NCI-H446 (cell line): ENCODE measurements at regions not wholly inside any gene's neighbourhood (a gene's known extent, or its start where the extent isn't known, plus 50 kb on each side); places are given as distances from the start of the nearest gene placed in this dataset.
A peak's percentile ranks its signal among the peaks of the same experiment; 100 is the strongest.

Source experiments
- DNase-seq, 2 experiments: peaks; one replicate each; lab custom pipeline; 2025; lab: John Stamatoyannopoulos, UW

DNA sequence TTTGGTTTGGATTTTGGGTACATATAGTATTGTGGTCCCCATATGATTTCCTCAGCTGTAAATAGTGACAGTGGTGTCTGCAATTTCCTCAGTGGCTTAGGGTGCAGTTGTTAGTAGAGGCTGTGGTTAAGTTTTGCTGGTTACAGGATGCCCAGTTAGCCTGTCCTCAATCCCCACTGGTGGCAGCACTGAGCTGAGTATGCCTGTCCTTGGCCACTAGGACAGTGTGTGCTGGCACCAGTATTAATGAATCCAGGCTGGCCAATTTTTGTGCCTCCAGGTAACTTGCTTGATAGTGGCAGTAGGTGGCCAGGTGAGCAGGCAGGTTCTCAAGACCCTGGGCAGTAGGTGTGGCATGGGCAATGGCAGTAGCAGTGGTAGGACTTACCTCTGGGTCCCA is 973.1 kb downstream of the TMEM182 start:
- no peak for DNase-seq

DNA sequence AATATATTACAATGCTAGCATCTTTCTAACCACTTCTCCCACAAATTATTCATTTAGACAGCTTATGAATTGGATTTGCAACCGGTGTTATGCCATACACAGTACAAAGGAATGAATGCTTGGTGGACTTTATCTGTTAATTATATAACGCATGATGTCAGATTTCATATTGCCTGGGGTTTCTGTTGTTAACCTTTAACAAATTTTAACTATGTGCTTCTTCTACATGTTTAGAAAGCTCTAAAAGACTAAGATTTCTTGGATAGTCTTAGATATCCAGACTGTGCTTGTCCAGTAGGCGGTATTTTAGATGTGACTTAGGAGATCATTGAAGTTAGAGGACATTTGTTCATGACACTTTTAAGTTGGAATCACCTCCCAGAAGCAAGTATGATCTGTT is 976.3 kb downstream of the TMEM182 start:
- DNase-seq, result no peak

DNA sequence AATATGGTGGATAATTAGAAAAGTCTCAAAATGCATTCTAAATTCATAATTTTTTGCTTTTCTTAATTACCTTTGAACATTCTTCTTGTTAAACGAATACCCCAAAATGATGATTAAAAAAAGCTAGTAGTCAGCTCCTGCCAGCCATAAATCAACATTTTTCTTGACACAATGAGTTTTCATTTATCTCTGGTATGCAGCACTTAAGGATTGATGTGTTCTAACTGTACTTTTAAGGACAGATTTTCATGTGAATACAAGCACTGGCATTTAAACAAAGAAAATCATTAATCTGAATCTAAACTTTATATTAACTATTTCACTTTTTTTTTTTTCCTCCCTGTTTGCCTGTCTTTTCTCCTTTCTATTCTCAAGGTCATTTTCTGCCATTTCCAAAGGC is 976.8 kb downstream of the TMEM182 start:
- DNase-seq, result no peak

DNA sequence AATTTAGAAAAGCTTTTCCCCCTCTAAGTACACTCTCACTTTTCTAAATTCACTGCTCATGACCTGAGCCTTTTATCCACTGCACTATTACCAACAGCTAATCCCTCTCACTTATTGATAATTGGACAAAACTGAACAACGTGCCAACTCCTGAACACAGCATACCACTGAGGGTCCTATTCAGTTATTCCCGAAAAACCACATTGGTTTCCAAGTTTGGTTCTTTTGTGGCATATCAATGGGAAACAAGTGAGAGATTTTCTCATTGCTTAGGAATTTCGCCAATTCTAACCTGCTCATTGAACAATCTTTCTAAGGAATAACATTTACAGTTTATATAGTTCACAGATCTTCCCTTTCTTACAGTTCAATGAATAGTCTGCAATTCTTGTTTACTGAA is 977.4 kb downstream of the TMEM182 start:
- no peak for DNase-seq

GRCh38 chr2:103739921-103740320 is 978.1 kb downstream of the TMEM182 start:
- no peak for DNase-seq

DNA sequence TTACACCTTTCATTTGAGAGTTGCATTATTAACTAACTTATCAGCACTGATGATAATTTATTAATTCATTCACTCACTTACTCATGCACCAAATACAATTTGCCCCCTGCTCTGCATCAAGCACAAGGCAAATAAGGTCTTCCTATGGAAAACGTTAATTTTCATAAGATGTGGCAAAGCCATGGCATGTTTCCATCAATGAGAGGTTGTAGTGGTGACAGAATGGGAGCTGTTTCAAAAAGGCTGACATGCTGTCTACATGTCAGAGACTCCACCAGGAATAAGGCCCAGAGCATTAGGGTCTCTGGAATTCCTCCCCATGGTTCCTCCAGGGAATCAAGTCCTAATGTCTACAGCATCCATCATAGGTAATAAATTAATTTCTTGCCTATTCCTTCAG is 978.8 kb downstream of the TMEM182 start:
- no peak for DNase-seq

DNA sequence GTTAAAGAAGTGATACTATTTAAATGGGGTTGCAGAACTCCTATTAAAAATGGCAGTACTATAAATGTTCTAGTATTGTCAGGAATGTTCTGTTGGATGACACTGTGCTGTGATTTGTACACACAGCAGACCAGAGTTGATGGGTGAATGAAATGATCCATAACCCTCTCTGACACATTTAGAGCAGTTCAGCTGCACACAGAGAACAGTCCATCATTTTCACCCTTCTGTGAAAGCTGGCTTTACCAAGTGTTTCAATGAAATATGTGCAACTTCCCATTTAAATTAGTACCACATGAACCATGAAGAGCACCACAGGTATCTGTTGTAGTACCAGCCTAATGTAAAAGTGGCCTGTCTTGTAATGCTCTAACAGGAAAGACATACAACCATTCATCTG is 981.4 kb downstream of the TMEM182 start:
- no peak for DNase-seq

- no peak for DNase-seq
Measured at GRCh38 chr2:103754530-103754929, 992.7 kb downstream of the TMEM182 start.

GRCh38 chr2:103773884-103774283 is 1012.1 kb downstream of the TMEM182 start:
- DNase-seq, result no peak

DNA sequence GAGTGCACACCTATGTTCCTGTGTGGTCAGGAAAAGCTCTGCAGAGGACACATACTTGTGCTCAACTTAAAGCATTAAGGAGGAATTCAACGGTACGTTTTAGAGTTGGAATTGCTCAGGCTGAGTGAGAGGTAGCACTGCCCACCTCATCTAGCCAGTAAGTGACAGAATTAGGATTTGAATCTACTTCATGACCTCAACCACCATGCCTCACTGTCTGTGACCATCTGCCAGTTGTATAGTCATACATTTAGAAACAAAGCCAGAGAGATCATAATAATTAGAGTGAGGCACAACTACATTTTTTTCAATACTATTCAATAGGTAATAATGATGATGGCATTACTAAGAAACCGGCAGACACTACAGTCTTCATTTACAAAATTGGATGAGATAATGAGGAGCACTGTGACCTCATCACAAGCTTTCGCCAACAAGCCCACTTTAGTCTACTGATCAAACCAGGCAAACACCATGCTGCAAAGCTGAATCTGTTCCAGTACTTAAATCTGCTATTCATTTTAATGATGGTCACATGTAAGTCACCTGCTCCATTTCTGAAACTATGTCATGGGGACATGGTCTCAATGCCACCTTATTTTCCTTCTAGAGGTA is 1018.4 kb downstream of the TMEM182 start:
- no peak for DNase-seq

DNA sequence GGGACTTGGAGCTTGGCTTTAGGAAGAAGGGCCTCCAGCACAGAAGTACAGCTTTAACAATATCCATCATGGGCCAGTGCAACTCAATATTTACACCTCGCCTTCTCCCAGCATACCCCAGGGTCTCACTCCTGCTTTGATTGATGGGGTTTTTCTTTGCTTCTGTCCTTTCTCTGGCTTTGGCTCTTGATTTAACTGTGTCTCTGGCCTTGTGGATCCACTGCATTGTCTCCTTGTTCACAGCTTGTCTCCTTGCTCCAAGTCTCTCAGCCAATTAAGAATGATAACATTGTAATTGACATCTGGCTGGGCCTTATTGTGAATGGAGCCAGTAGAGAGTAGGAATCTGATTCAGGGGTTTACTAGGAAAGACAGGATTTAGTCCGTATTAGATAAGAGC is 1019.5 kb downstream of the TMEM182 start:
- DNase-seq, result peak in 1 of 2 experiments; percentile 28

DNA sequence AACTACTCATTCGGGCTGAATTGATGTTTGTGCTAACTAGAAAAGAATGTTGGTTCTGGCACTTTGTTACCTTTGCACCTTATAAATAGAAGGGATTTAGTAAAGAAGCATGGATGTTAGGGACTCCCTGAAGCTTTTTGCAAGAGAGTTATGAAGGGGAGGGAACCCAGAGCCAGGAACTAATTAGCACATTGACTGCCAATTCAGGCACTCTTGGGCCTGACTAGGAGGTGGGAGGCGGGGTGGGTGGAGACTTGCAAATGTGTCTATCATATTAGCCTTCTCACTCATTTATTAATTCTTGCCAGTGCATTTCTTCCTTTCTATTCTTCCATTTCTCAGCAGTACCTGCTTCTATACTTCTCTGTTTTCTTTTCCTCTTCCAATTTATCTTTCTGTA is 1022.4 kb downstream of the TMEM182 start:
- peak in 1 of 2 experiments; percentile 34 for DNase-seq

DNA sequence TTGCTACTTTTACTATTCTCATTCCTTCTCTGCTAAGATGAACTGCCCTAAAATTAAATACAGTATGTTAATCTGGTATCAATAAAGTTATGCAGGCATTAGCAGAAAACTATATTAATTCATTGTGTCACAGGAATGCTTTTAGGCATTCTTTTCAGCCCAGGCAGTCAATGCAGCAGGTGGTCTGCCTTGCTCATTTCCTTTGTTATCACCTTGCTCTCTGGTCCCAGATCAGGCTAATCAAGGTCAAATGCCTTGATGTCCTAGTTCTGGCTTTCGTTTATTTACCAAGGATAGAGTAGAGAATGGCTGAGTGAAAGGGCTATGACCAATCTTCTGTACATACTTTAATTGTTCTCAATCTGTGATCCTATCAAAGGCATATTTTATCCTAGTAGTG is 1023.6 kb downstream of the TMEM182 start:
- DNase-seq, result no peak

DNA sequence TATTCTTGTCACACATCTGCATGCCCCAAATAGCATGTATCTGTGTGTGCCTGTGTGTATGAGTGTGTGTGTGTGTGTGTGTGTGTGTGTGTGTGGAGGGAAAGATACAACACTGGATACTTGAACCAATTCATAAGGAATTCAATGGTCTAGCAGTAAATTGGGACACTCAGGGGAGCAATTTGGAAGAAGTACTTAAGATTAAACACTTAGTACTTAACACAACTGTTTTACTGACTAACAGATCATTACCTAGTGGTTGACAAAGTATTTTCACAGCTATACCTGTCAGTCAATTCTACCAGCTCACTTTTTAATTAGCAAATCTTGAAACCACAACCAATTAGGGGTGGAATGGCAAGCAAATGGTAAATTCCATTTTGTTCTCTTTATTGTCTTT is 1024.1 kb downstream of the TMEM182 start:
- no peak for DNase-seq

DNA sequence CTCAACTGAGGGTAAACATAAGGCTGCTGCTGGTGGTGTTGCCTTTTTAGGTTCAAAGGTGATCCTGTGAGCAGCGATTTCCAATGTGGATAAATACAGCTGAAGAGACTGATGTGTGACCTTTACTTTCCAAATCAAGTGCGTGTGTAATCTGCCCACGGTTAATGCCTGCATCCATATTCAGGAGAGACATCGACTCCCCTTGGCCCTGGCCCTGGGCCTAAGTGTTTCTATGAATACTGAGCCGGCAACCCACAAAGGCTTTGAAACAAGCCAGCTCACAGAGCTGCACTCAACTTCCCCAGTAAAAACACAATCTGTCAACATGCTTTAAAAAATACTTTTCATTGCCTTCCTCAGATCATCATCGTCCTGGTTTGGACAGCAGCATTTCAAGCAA is 1026.6 kb downstream of the TMEM182 start:
- DNase-seq, result peak in 1 of 2 experiments; percentile 71

- peak in 1 of 2 experiments; percentile 71 for DNase-seq
Measured at GRCh38 chr2:103788951-103789350, 1027.1 kb downstream of the TMEM182 start.

DNA sequence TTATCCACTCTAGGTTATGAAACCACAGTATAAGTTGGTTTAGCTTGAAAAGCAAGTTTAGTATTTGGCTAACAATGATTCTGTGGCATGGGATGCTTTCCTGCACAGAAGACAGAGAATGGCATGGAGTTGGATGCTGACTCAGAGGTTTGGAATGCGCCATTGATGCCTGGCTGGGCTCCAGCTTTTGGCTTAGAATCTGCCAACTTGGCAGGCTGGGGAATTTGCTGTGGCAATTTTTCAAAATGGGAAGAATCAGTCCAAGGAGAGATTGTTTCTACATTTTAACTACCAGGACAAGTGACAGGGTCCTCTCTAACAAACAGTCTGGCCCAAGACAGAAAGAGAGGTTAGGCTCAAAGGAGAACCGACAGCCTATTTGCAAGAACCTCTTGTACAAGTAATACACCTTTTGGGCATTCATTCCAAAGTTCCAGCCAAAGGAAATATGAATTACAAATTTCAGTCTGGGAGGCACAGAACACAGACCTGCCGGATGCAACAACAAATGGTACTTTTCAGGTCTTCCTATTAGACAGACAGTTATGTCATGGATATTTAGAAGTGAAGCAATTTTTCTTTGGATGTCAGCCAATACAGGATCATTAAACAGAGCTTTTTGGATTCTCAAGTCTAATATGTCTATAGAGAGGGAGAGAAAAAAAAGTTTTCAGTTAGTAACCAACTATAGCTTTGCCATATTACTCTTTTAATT is 1027.7 kb downstream of the TMEM182 start:
- peak; percentile 85 to 95 for DNase-seq

- DNase-seq, result no peak
Measured at GRCh38 chr2:103792042-103792441, 1030.2 kb downstream of the TMEM182 start.

GRCh38 chr2:103798291-103798690 is 1036.5 kb downstream of the TMEM182 start:
- no peak for DNase-seq

GRCh38 chr2:103804013-103804412 is 1042.2 kb downstream of the TMEM182 start:
- no peak for DNase-seq

DNA sequence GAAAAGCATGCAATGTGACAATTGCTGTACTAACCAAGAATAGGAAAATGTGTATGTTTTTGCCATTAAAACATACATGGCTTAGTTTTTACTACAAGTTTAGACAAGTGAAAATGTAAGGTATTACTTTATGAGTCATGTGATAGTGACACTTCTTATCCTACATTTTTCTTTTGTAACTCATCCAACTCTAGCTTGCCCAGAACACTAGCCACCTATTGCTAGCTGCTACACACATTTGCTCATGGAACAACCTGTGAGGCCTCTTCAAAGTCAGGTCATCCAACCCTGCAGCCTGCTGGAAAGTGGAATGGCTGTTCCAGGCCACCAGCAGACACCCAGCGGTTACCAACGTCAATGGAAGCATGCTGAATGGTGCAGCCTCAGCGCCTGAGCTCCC is 1043.9 kb downstream of the TMEM182 start:
- DNase-seq, result no peak

DNA sequence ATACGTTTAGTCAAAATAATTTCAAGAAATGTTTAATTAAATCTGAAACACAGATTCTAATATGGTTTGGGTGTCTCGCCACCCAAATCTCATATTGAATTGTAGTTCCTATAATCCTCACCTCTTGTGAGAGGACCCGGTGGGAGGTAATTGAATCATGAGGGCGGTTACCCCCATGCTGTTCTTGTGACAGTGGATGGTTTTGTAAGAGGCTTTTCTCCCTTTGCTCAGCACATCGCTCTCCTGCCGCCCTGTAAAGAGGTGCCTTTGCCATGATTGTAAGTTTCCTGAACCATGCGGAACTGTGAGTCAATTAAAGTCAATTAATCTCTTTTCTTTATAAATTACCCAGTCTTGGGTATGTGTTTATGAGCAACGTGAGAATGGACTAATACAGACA is 1045.1 kb upstream of the POU3F3 start:
- no peak for DNase-seq

DNA sequence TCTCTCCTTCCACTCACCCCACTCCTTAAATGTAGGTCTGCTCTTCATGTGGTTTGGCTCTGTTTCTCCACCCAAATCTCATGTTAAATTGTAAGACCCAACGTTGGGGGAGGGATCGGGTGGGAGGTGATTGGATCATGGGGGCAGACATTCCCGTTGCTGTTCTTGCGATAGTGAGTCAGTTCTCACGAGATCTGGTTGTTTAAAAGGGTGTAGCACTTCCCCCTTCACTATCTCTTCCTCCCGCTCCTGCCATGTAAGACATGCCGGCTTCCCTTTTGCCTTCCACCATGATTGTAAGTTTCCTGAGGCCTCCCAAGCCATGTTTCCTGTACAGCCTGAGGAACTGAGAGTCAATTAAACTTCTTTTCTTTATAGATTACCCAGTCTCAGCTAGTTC is 1044.5 kb upstream of the POU3F3 start:
- no peak for DNase-seq

GRCh38 chr2:103809941-103810441 is 1043.9 kb upstream of the POU3F3 start:
- DNase-seq, result no peak
